Chondrocyte (in vitro differentiated cells): ENCODE measurements at regions not wholly inside any gene's neighbourhood (a gene's known extent, or its start where the extent isn't known, plus 50 kb on each side); places are given as distances from the start of the nearest gene placed in this dataset.

Experiments
- DNase-seq: peaks from one replicate; pipeline ENCODE4 v3.0.0; 2021; ENCODE audit warnings: mixed read lengths, low spot score
- H3K27ac Mint-ChIP-seq: one replicate; pipeline ENCODE4 v1.8.0; 2021; ENCODE audit warnings: mild to moderate bottlenecking, moderate library complexity, mixed read lengths; ENCODE audit not compliant: unreplicated experiment
- H3K27me3 Mint-ChIP-seq: 2 replicates; pipeline ENCODE4 v1.8.0; 2021; ENCODE audit warnings: low read depth, mixed read lengths
- H3K36me3 Mint-ChIP-seq: 2 replicates; pipeline ENCODE4 v1.8.0; 2021; ENCODE audit warnings: low read depth, mixed read lengths
- H3K4me1 Mint-ChIP-seq: 2 replicates; pipeline ENCODE4 v1.8.0; 2021; ENCODE audit warnings: low read depth, mild to moderate bottlenecking, mixed read lengths
- H3K4me3 Mint-ChIP-seq: one replicate; pipeline ENCODE4 v1.8.0; 2021; ENCODE audit warnings: mild to moderate bottlenecking, moderate library complexity, mixed read lengths; ENCODE audit not compliant: unreplicated experiment
- H3K9me3 Mint-ChIP-seq: 2 replicates; pipeline ENCODE4 v1.8.0; 2021; ENCODE audit warnings: low read depth, mixed read lengths
- TF ChIP-seq, protein P1 (sequence below): fragments of 200-600 bp; sonication (generic); IDR thresholded peaks from 2 replicates; pipeline ENCODE4 v1.5.0; 2021; ENCODE audit warnings: antibody characterized with exemption, mild to moderate bottlenecking, moderate library complexity

DNA sequence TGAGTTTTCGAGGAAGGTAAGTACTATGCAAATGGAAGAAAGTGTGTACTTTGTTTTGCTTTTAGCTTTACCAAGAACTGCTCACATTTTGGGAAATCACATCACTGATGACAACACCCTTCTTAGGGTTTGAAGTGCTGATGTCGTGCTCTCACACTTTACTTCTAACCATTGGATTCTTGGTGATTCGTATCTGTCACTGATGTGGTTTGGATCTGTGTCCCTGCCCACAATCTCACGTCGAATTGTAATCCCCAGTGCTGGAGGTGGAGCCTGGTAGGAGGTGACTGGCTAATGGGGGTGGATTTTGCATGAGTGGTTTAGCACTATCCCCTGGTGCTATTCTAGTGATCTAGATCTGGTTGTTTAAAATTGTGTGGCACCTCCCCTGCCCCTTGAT is 75.4 kb upstream of the RGMA start:
- TF ChIP-seq, protein P1, sequence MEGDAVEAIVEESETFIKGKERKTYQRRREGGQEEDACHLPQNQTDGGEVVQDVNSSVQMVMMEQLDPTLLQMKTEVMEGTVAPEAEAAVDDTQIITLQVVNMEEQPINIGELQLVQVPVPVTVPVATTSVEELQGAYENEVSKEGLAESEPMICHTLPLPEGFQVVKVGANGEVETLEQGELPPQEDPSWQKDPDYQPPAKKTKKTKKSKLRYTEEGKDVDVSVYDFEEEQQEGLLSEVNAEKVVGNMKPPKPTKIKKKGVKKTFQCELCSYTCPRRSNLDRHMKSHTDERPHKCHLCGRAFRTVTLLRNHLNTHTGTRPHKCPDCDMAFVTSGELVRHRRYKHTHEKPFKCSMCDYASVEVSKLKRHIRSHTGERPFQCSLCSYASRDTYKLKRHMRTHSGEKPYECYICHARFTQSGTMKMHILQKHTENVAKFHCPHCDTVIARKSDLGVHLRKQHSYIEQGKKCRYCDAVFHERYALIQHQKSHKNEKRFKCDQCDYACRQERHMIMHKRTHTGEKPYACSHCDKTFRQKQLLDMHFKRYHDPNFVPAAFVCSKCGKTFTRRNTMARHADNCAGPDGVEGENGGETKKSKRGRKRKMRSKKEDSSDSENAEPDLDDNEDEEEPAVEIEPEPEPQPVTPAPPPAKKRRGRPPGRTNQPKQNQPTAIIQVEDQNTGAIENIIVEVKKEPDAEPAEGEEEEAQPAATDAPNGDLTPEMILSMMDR, result no peak
- no peak for DNase-seq
- no peak overlapping the region for H3K27ac Mint-ChIP-seq
- H3K36me3 Mint-ChIP-seq, result peaks cover 1% of the 10 kb centered on the region
- no peak overlapping the region for H3K4me3 Mint-ChIP-seq
- H3K9me3 Mint-ChIP-seq, result peaks cover 8% of the 10 kb centered on the region
- H3K4me1 Mint-ChIP-seq, result peaks cover 14% of the 10 kb centered on the region
- H3K27me3 Mint-ChIP-seq, result peaks cover 45% of the 10 kb centered on the region

DNA sequence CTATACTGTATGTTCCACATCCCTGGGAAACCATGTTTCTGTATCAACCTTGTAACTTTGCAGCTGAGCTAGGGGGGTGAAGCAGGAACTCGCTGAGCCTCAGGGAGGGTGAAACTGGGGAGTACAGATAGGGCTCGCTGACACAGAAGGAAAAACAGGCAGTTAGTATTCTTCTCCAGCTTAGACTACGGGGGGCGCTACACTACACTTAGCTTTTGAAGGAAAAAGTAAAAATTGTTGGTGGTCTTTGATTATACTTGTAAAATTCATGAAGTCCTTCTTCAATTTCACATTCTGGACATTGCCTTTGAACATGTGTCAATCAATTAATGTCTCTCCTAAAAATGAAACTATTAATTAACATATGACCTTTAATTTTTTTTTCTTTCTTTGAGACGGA is 73.5 kb upstream of the RGMA start:
- DNase-seq, result no peak
- Mint-ChIP-seq H3K9me3 (no peaks in the 10 kb centered on the region), H3K27me3 (peaks cover 45% of the 10 kb centered on the region), H3K36me3 (peaks cover 1% of the 10 kb centered on the region), H3K27ac (no peak overlapping the region), H3K4me1 (no peaks in the 10 kb centered on the region), H3K4me3 (no peak overlapping the region)
- TF ChIP-seq, protein P1, result no peak

- H3K27me3 Mint-ChIP-seq, result peaks cover 33% of the 10 kb centered on the region
- no peak overlapping the region for H3K4me3 Mint-ChIP-seq
- H3K36me3 Mint-ChIP-seq, result peaks cover 1% of the 10 kb centered on the region
- TF ChIP-seq, protein P1, result no peak
- DNase-seq, result no peak
- H3K27ac Mint-ChIP-seq, result no peak overlapping the region
- peaks cover 4% of the 10 kb centered on the region for H3K9me3 Mint-ChIP-seq
- H3K4me1 Mint-ChIP-seq, result no peaks in the 10 kb centered on the region
Measured at GRCh38 chr15:93159930-93160329, 70.9 kb upstream of the RGMA start.

GRCh38 chr15:93158097-93158900 is 69.3 kb upstream of the RGMA start:
- Mint-ChIP-seq H3K27ac (no peak overlapping the region), H3K27me3 (peaks cover 22% of the 10 kb centered on the region)

GRCh38 chr15:93154666-93155065 is 65.7 kb upstream of the RGMA start:
- peaks cover 40% of the 10 kb centered on the region for H3K4me1 Mint-ChIP-seq
- no peak overlapping the region for H3K4me3 Mint-ChIP-seq
- H3K27me3 Mint-ChIP-seq, result no peaks in the 10 kb centered on the region
- peaks cover 3% of the 10 kb centered on the region for H3K36me3 Mint-ChIP-seq
- no peak for DNase-seq
- TF ChIP-seq, protein P1, result no peak
- no peak overlapping the region for H3K27ac Mint-ChIP-seq
- peaks cover 4% of the 10 kb centered on the region for H3K9me3 Mint-ChIP-seq

More at GRCh38 chr15:93158097-93158900, 69.3 kb upstream of the RGMA start:
- Mint-ChIP-seq H3K4me1 (peaks cover 14% of the 10 kb centered on the region), H3K4me3 (no peak overlapping the region), H3K9me3 (peaks cover 4% of the 10 kb centered on the region), H3K36me3 (peaks cover 1% of the 10 kb centered on the region)
- no peak for DNase-seq
- TF ChIP-seq, protein P1, result no peak
